SK-N-SH treated with all-trans-retinoic acid at 6 μM for 48 hours (cell line): ENCODE measurements at regions not wholly inside any gene's neighbourhood (a gene's known extent, or its start where the extent isn't known, plus 50 kb on each side); places are given as distances from the start of the nearest gene placed in this dataset.

Source experiments
- ESRRG ChIP-seq: fragments of 250-450 bp; sonication (Bioruptor Pico); IDR thresholded peaks from 2 replicates; pipeline ENCODE4 v1.6.1; 2021; ENCODE audit warnings: mild to moderate bottlenecking
- GLIS3 ChIP-seq: fragments of 250-450 bp; sonication (Bioruptor Pico); IDR thresholded peaks from 2 replicates; pipeline ENCODE4 v1.5.0; 2020; ENCODE audit warnings: mild to moderate bottlenecking, moderate library complexity
- ISL1 ChIP-seq: fragments of 250-450 bp; sonication (Bioruptor Pico); IDR thresholded peaks from 2 replicates; pipeline ENCODE4 v2.1.2; 2022; ENCODE audit warnings: mild to moderate bottlenecking, moderate library complexity
- RARB ChIP-seq: fragments of 250-450 bp; sonication (Bioruptor Pico); IDR thresholded peaks from 2 replicates; pipeline ENCODE4 v1.8.0; 2021; ENCODE audit warnings: mild to moderate bottlenecking, moderate library complexity
- TCF4 ChIP-seq: fragments of 250-450 bp; sonication (Bioruptor Pico); IDR thresholded peaks from 2 replicates; pipeline ENCODE4 v1.8.0; 2021; ENCODE audit warnings: mild to moderate bottlenecking, moderate library complexity, borderline replicate concordance
- ZFP3 ChIP-seq: fragments of 250-450 bp; sonication (Bioruptor Pico); IDR thresholded peaks from 2 replicates; pipeline ENCODE4 v1.5.0; 2020; ENCODE audit warnings: mild to moderate bottlenecking, moderate library complexity
- ZNF8 ChIP-seq: fragments of 450-650 bp; formaldehyde crosslinking; IDR thresholded peaks from 2 replicates; pipeline ENCODE4 v1.5.0; 2020; ENCODE audit warnings: mild to moderate bottlenecking, moderate library complexity
- TF ChIP-seq, protein P1 (sequence below): fragments of 250-450 bp; sonication (Bioruptor Pico); IDR thresholded peaks from 2 replicates; pipeline ENCODE4 v1.8.0; 2020; ENCODE audit warnings: mild to moderate bottlenecking, moderate library complexity, borderline replicate concordance
- TF ChIP-seq, protein P2 (sequence below): fragments of 250-450 bp; sonication (Bioruptor Pico); IDR thresholded peaks from 2 replicates; pipeline ENCODE4 v1.5.0; 2020; ENCODE audit warnings: mild to moderate bottlenecking, moderate library complexity
- TF ChIP-seq, protein P3 (sequence below): fragments of 250-450 bp; sonication (Bioruptor Pico); IDR thresholded peaks from 2 replicates; pipeline ENCODE4 v1.5.1; 2020; ENCODE audit warnings: low read depth, mild to moderate bottlenecking, moderate library complexity

DNA sequence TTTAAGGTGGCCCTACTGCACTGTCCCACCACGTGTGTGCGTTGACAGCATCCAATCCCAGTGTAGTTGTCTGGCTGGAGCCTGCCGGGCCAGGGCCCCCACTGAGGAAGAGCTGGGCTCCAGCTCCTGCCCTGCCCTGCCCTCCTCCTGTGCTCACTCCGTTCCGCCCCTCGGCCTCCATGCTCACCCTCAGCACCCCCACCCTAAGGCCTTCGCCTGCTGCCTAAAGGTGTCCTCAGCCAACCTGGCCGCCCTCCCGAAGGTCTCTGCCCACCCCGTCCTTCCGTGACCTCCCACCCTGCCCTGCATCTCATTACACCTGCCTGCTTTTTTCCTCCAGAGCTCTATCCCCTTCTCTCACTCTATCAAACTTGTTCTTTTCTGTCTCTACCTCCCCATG lies 118.0 kb downstream of the TPRA1 start:
- TF ChIP-seq, protein P1, sequence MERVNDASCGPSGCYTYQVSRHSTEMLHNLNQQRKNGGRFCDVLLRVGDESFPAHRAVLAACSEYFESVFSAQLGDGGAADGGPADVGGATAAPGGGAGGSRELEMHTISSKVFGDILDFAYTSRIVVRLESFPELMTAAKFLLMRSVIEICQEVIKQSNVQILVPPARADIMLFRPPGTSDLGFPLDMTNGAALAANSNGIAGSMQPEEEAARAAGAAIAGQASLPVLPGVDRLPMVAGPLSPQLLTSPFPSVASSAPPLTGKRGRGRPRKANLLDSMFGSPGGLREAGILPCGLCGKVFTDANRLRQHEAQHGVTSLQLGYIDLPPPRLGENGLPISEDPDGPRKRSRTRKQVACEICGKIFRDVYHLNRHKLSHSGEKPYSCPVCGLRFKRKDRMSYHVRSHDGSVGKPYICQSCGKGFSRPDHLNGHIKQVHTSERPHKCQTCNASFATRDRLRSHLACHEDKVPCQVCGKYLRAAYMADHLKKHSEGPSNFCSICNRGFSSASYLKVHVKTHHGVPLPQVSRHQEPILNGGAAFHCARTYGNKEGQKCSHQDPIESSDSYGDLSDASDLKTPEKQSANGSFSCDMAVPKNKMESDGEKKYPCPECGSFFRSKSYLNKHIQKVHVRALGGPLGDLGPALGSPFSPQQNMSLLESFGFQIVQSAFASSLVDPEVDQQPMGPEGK: no peak
- TF ChIP-seq, protein P2, sequence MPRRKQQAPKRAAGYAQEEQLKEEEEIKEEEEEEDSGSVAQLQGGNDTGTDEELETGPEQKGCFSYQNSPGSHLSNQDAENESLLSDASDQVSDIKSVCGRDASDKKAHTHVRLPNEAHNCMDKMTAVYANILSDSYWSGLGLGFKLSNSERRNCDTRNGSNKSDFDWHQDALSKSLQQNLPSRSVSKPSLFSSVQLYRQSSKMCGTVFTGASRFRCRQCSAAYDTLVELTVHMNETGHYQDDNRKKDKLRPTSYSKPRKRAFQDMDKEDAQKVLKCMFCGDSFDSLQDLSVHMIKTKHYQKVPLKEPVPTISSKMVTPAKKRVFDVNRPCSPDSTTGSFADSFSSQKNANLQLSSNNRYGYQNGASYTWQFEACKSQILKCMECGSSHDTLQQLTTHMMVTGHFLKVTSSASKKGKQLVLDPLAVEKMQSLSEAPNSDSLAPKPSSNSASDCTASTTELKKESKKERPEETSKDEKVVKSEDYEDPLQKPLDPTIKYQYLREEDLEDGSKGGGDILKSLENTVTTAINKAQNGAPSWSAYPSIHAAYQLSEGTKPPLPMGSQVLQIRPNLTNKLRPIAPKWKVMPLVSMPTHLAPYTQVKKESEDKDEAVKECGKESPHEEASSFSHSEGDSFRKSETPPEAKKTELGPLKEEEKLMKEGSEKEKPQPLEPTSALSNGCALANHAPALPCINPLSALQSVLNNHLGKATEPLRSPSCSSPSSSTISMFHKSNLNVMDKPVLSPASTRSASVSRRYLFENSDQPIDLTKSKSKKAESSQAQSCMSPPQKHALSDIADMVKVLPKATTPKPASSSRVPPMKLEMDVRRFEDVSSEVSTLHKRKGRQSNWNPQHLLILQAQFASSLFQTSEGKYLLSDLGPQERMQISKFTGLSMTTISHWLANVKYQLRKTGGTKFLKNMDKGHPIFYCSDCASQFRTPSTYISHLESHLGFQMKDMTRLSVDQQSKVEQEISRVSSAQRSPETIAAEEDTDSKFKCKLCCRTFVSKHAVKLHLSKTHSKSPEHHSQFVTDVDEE: no peak
- no peak for TF ChIP-seq TCF4
- TF ChIP-seq, protein P3, sequence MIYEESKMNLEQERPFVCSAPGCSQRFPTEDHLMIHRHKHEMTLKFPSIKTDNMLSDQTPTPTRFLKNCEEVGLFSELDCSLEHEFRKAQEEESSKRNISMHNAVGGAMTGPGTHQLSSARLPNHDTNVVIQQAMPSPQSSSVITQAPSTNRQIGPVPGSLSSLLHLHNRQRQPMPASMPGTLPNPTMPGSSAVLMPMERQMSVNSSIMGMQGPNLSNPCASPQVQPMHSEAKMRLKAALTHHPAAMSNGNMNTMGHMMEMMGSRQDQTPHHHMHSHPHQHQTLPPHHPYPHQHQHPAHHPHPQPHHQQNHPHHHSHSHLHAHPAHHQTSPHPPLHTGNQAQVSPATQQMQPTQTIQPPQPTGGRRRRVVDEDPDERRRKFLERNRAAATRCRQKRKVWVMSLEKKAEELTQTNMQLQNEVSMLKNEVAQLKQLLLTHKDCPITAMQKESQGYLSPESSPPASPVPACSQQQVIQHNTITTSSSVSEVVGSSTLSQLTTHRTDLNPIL (CRISPR knock-in tag): no peak
- TF ChIP-seq GLIS3 (CRISPR knock-in tag): no peak
- no peak for TF ChIP-seq RARB (CRISPR knock-in tag)
- TF ChIP-seq ISL1: no peak
- no peak for TF ChIP-seq ZFP3 (CRISPR knock-in tag)
- TF ChIP-seq ESRRG: no peak
- no peak for TF ChIP-seq ZNF8
